SU-DHL-6 (cell line): ENCODE measurements at regions not wholly inside any gene's neighbourhood (a gene's known extent, or its start where the extent isn't known, plus 50 kb on each side); places are given as distances from the start of the nearest gene placed in this dataset.
A peak's percentile ranks its signal among the peaks of the same experiment; 100 is the strongest.

ENCODE experiments used
- H2AFZ ChIP-seq: fragments of 200-600 bp; sonication (generic); 2 replicates; pipeline ENCODE4 v1.6.1; 2014; ENCODE audit warnings: low read depth, mild to moderate bottlenecking, moderate library complexity, mixed read lengths, antibody characterized with exemption, low read length; ENCODE audit not compliant: severe bottlenecking
- H3F3A ChIP-seq: fragments of 200-600 bp; shearing (Covaris generic); 2 replicates; pipeline ENCODE4 v1.6.0; 2016; ENCODE audit warnings: antibody characterized with exemption, mild to moderate bottlenecking; ENCODE audit not compliant: insufficient read depth
- H3K27ac ChIP-seq: fragments of 200-600 bp; sonication (generic); 2 replicates; pipeline ENCODE4 v1.5.1; 2016; ENCODE audit warnings: low read depth, mild to moderate bottlenecking, low read length, moderate library complexity, mixed read lengths
- H3K27me3 ChIP-seq: fragments of 200-600 bp; sonication (generic), shearing (Covaris generic); 2 replicates; pipeline ENCODE4 v1.6.0; 2014; ENCODE audit warnings: mild to moderate bottlenecking, low read length
- H3K36me3 ChIP-seq: fragments of 200-600 bp; sonication (generic); 2 replicates; pipeline ENCODE4 v1.6.1; 2014; ENCODE audit warnings: mild to moderate bottlenecking, low read length, mixed read lengths
- H3K4me2 ChIP-seq: fragments of 300-600, 200-600 bp; shearing (Covaris generic), sonication (generic); 2 replicates; pipeline ENCODE4 v1.6.0; 2014; ENCODE audit warnings: low read length, low read depth, mild to moderate bottlenecking; ENCODE audit not compliant: poor library complexity, severe bottlenecking
- H3K4me3 ChIP-seq: fragments of 200-600 bp; sonication (generic); 2 replicates; pipeline ENCODE4 v1.5.1; 2014; ENCODE audit warnings: antibody characterized with exemption, low read length, mild to moderate bottlenecking, mixed read lengths; ENCODE audit not compliant: insufficient read depth, poor library complexity, severe bottlenecking
- H3K79me2 ChIP-seq: fragments of 200-600 bp; sonication (generic); 2 replicates; pipeline ENCODE4 v1.6.1; 2014; ENCODE audit warnings: mild to moderate bottlenecking, low read length, moderate library complexity; ENCODE audit not compliant: insufficient read depth
- H3K9ac ChIP-seq: fragments of 200-600 bp; sonication (generic); 2 replicates; pipeline ENCODE4 v1.7.0; 2014; ENCODE audit warnings: mild to moderate bottlenecking, low read length
- H3K9me2 ChIP-seq: fragments of 200-600 bp; sonication (generic); replicated peaks from 2 replicates; pipeline ENCODE4 v1.6.1; 2014; ENCODE audit warnings: low read length; ENCODE audit not compliant: insufficient read depth
- H3K9me3 ChIP-seq: fragments of 200-600 bp; sonication (generic); 2 replicates; pipeline ENCODE4 v1.6.1; 2014; ENCODE audit warnings: low read length, mixed read lengths; ENCODE audit not compliant: insufficient read depth
- H4K20me1 ChIP-seq: fragments of 200-600 bp; sonication (generic); 2 replicates; pipeline ENCODE4 v1.6.1; 2014; ENCODE audit warnings: low read depth, mild to moderate bottlenecking, antibody characterized with exemption, low read length, moderate library complexity, mixed read lengths
- EZH2phosphoT487 ChIP-seq: fragments of 200-600 bp; sonication (generic), shearing (Covaris generic); conservative IDR thresholded peaks from 2 replicates; pipeline ENCODE4 v1.6.1; 2018; ENCODE audit warnings: mild to moderate bottlenecking, antibody characterized with exemption, low read length, moderate library complexity, mixed read lengths
- TF ChIP-seq, protein P1 (sequence below): fragments of 200-600 bp; sonication (generic); IDR thresholded peaks from one replicate; pipeline ENCODE4 v1.5.1; 2017; ENCODE audit warnings: antibody characterized with exemption, mild to moderate bottlenecking, low read length, moderate library complexity; ENCODE audit not compliant: insufficient read depth, poor library complexity, severe bottlenecking

DNA sequence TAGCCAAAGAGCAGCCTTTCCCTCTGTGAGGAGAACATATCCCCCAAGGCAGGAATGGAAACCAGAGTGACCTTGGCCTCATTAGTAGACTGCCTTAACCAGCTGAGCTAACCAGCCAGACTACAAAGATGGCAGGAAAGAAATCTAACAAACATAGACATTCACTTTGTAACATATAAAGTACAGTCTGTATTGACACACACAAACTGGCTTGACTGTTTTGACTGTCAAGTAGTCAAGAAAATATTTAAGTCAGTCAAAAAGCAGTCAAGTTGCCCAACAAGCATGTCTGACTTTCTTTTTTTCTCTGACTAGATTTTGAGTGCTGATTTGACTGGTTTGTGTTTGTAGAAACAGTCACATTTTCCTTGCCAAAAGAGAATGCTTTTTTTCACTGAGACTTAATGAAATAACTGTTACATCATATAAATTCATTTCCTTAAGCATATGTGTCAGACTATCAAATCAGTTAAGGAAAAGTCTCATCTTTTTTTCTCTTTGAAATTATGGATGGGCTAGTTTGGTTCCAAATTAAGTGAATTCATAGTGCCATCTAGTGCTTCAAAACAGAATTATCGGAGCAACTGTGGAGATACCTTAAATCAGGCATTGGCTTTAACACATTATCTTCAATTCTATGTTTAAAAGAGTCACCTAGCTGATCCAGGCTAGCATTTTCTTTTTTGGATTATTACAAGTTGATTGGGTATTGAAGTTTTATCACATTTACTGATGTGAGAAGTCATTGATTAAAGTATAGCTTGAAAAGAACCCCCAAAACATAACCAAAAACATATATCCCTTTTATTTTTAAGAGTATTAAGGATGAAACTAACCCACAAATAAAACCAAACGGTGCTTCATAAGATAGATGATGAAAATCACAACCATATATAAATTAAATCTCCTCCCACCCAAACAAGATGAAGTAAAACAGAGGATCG lies 75.0 kb downstream of the ATP6V1G3 start:
- no peak overlapping the region for H3K27ac ChIP-seq
- TF ChIP-seq, protein P1, sequence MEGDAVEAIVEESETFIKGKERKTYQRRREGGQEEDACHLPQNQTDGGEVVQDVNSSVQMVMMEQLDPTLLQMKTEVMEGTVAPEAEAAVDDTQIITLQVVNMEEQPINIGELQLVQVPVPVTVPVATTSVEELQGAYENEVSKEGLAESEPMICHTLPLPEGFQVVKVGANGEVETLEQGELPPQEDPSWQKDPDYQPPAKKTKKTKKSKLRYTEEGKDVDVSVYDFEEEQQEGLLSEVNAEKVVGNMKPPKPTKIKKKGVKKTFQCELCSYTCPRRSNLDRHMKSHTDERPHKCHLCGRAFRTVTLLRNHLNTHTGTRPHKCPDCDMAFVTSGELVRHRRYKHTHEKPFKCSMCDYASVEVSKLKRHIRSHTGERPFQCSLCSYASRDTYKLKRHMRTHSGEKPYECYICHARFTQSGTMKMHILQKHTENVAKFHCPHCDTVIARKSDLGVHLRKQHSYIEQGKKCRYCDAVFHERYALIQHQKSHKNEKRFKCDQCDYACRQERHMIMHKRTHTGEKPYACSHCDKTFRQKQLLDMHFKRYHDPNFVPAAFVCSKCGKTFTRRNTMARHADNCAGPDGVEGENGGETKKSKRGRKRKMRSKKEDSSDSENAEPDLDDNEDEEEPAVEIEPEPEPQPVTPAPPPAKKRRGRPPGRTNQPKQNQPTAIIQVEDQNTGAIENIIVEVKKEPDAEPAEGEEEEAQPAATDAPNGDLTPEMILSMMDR, result peak; percentile 50
- no peak for TF ChIP-seq EZH2phosphoT487
- H3K9ac ChIP-seq, result no peak overlapping the region

DNA sequence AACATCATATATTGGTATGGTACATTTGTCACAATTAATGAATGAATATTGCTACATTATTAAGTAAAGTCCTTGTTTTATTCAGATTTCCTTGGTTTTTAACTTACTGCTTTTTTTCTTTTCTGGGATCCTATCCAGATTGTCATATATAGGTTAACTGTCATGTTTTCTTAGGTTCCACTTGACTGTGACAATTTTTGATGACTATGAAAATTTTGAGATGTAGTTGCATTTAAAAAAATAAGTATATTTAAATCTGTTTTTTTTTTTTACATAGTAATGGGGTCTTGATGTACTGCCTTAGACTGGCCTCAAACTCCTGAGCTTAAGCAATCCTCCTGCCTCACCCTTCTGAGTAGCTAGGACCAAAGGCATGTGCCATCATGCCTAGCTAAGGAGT lies 76.8 kb downstream of the ATP6V1G3 start:
- Histone ChIP-seq H3F3A (no peaks in the 10 kb centered on the region), H3K9me2 (no peaks in the 10 kb centered on the region), H3K4me3 (no peak overlapping the region), H2AFZ (no peak overlapping the region), H3K9ac (no peak overlapping the region), H3K36me3 (no peaks in the 10 kb centered on the region), H3K27me3 (no peaks in the 10 kb centered on the region), H4K20me1 (no peaks in the 10 kb centered on the region), H3K27ac (no peak overlapping the region), H3K9me3 (no peaks in the 10 kb centered on the region), H3K79me2 (no peaks in the 10 kb centered on the region), H3K4me2 (no peak overlapping the region)
- TF ChIP-seq, protein P1, result no peak
- TF ChIP-seq EZH2phosphoT487, result no peak

More for the DNA sequence above, 75.0 kb downstream of the ATP6V1G3 start:
- Histone ChIP-seq H3K79me2 (no peaks in the 10 kb centered on the region), H3F3A (no peaks in the 10 kb centered on the region), H3K36me3 (no peaks in the 10 kb centered on the region), H3K27me3 (no peaks in the 10 kb centered on the region), H3K9me2 (no peaks in the 10 kb centered on the region), H3K9me3 (no peaks in the 10 kb centered on the region), H3K4me2 (no peak overlapping the region), H2AFZ (no peak overlapping the region), H3K4me3 (no peak overlapping the region), H4K20me1 (no peaks in the 10 kb centered on the region)

DNA sequence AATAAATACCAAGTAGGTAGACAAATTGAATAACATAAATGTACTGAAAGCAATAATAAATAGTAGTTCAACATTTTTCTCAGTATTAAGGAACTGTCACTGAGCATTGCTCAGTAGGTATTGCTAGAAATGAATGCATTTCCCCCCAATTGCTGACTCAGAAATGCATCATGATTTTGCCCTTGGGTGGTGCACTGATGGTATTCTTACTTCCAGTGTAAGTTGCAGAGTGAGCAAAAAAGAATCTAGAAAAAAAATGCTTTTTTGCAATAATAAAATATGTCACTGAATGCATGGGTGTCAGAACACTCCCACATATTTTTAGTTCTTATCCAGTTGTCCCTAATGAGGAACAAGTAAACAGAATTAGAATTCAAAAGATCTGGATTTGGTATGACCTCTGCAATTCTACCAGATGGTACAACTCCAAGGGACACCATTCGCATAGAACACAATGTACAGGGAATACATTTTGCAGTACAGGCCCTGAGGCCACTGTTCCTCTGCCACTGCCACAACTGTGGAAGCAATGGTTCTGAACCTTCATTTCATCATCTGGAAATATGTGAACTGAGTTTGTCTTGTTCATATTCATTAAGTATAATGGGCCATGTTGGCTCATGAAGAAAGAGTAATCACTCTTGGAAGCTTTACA lies 78.0 kb downstream of the ATP6V1G3 start:
- Histone ChIP-seq H4K20me1 (no peaks in the 10 kb centered on the region), H3K4me2 (no peak overlapping the region), H3K36me3 (no peaks in the 10 kb centered on the region), H3K9me3 (no peaks in the 10 kb centered on the region), H3K9me2 (no peaks in the 10 kb centered on the region), H3K4me3 (no peak overlapping the region), H3F3A (no peaks in the 10 kb centered on the region), H3K9ac (no peak overlapping the region), H3K79me2 (no peaks in the 10 kb centered on the region), H3K27ac (no peak overlapping the region), H2AFZ (no peak overlapping the region), H3K27me3 (no peaks in the 10 kb centered on the region)
- TF ChIP-seq, protein P1, result no peak
- no peak for TF ChIP-seq EZH2phosphoT487
